Neural progenitor cell (in vitro differentiated cells): ENCODE measurements at regions not wholly inside any gene's neighbourhood (a gene's known extent, or its start where the extent isn't known, plus 50 kb on each side); places are given as distances from the start of the nearest gene placed in this dataset.

Experiments
- DNase-seq: peaks from one replicate; pipeline ENCODE4 v3.0.0-alpha.2; 2016; ENCODE audit warnings: low spot score
- H2AFZ ChIP-seq: fragments of 200-600 bp; sonication (generic); replicated peaks from 2 replicates; pipeline ENCODE4 v1.6.1; 2016; ENCODE audit warnings: antibody characterized with exemption
- H3F3A ChIP-seq: fragments of 200-600 bp; sonication (generic); 2 replicates; pipeline ENCODE4 v1.6.1; 2016; ENCODE audit warnings: antibody characterized with exemption, low read depth
- H3K27ac ChIP-seq: fragments of 200-600 bp; sonication (generic); 2 replicates; pipeline ENCODE4 v1.5.1; 2016; ENCODE audit warnings: mild to moderate bottlenecking
- H3K27me3 ChIP-seq: fragments of 200-600 bp; sonication (generic); 2 replicates; pipeline ENCODE4 v1.6.1; 2016; ENCODE audit warnings: mild to moderate bottlenecking, moderate library complexity
- H3K36me3 ChIP-seq: fragments of 200-600 bp; sonication (generic); 2 replicates; pipeline ENCODE4 v1.5.1; 2016
- H3K4me1 ChIP-seq: fragments of 200-600 bp; sonication (generic); 2 replicates; pipeline ENCODE4 v1.6.1; 2016; ENCODE audit warnings: mixed run types
- H3K4me2 ChIP-seq: fragments of 200-600 bp; sonication (generic); 2 replicates; pipeline ENCODE4 v1.6.1; 2016
- H3K4me3 ChIP-seq: fragments of 200-600 bp; sonication (generic); 2 replicates; pipeline ENCODE4 v1.5.1; 2016
- H3K79me2 ChIP-seq: fragments of 200-600 bp; sonication (generic); 2 replicates; pipeline ENCODE4 v1.6.1; 2016; ENCODE audit warnings: low read depth
- H3K9ac ChIP-seq: fragments of 200-600 bp; sonication (generic); 2 replicates; pipeline ENCODE4 v1.6.1; 2016
- H3K9me3 ChIP-seq: fragments of 200-600 bp; sonication (generic); 2 replicates; pipeline ENCODE4 v1.5.1; 2016; ENCODE audit warnings: low read depth
- H4K20me1 ChIP-seq: fragments of 200-600 bp; sonication (generic); 2 replicates; pipeline ENCODE4 v1.6.1; 2016; ENCODE audit warnings: low read depth
- H3K27ac Mint-ChIP-seq: 3 replicates; pipeline ENCODE4 v1.8.0; 2021; ENCODE audit warnings: mixed read lengths
- H3K27me3 Mint-ChIP-seq: 2 replicates; pipeline ENCODE4 v1.8.0; 2022; ENCODE audit warnings: low read depth, mild to moderate bottlenecking, inconsistent platforms, moderate library complexity, mixed read lengths; ENCODE audit not compliant: insufficient read depth
- H3K36me3 Mint-ChIP-seq: 3 replicates; pipeline ENCODE4 v1.8.0; 2021; ENCODE audit warnings: mixed read lengths
- H3K4me1 Mint-ChIP-seq: 3 replicates; pipeline ENCODE4 v1.8.0; 2021; ENCODE audit warnings: mixed read lengths
- H3K4me3 Mint-ChIP-seq: 3 replicates; pipeline ENCODE4 v1.8.0; 2021; ENCODE audit warnings: mild to moderate bottlenecking, moderate library complexity, mixed read lengths
- H3K9me3 Mint-ChIP-seq: 3 replicates; pipeline ENCODE4 v1.8.0; 2020; ENCODE audit warnings: mixed read lengths
- EZH2 ChIP-seq: fragments of 200-600 bp; sonication (generic); IDR thresholded peaks from 2 replicates; pipeline ENCODE4 v1.6.1; 2017; ENCODE audit warnings: antibody characterized with exemption, mild to moderate bottlenecking, moderate library complexity
- EZH2phosphoT487 ChIP-seq: fragments of 200-600 bp; sonication (generic); IDR thresholded peaks from 2 replicates; pipeline ENCODE4 v1.6.1; 2017; ENCODE audit warnings: antibody characterized with exemption
- TF ChIP-seq, protein P1 (sequence below): fragments of 200-600 bp; sonication (generic); IDR thresholded peaks from 2 replicates; pipeline ENCODE4 v1.5.1; 2017; ENCODE audit warnings: antibody characterized with exemption, mild to moderate bottlenecking

DNA sequence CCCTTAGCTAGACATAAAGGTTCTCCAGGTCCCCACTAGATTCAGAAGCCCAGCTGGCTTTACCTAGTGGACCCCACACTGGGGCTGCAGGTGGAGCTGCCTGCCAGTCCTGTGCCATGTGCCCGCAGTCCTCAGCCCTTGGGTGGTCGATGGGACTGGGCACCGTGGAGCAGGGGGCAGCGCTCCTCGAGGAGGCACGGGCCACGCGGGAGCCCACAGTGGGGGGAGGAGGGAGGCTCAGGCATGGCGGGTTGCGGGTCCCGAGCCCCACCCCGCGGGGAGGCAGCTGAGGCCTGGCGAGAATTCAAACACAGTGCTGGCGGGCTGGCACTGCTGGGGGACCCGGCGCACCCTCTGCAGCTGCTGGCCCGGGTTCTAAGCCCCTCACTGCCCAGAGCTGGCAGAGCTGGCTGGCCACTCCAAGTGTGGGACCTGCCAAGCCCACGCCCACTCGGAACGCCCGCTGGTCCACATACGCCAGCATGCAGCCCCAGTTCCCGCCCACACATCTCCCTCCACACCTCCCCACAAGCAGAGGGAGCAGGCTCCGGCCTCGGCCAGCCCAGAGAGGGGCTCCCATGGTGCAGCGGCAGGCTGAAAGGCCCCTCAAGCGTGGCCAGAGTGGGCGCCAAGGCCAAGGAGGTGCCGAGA is 119.7 kb upstream of the NRXN1 start:
- Mint-ChIP-seq H3K4me3 (no peak overlapping the region), H3K36me3 (no peaks in the 10 kb centered on the region), H3K4me1 (no peaks in the 10 kb centered on the region), H3K9me3 (peaks cover 2% of the 10 kb centered on the region), H3K27ac (no peak overlapping the region), H3K27me3 (no peaks in the 10 kb centered on the region)
- no peak overlapping the region for H3K4me3 ChIP-seq
- TF ChIP-seq EZH2: no peak
- no peak for TF ChIP-seq EZH2phosphoT487
- TF ChIP-seq, protein P1, sequence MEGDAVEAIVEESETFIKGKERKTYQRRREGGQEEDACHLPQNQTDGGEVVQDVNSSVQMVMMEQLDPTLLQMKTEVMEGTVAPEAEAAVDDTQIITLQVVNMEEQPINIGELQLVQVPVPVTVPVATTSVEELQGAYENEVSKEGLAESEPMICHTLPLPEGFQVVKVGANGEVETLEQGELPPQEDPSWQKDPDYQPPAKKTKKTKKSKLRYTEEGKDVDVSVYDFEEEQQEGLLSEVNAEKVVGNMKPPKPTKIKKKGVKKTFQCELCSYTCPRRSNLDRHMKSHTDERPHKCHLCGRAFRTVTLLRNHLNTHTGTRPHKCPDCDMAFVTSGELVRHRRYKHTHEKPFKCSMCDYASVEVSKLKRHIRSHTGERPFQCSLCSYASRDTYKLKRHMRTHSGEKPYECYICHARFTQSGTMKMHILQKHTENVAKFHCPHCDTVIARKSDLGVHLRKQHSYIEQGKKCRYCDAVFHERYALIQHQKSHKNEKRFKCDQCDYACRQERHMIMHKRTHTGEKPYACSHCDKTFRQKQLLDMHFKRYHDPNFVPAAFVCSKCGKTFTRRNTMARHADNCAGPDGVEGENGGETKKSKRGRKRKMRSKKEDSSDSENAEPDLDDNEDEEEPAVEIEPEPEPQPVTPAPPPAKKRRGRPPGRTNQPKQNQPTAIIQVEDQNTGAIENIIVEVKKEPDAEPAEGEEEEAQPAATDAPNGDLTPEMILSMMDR: no peak
- no peaks in the 10 kb centered on the region for H4K20me1 ChIP-seq
- H3K4me1 ChIP-seq: no peaks in the 10 kb centered on the region
- no peaks in the 10 kb centered on the region for H3F3A ChIP-seq
- no peaks in the 10 kb centered on the region for H3K27me3 ChIP-seq
- no peak overlapping the region for H3K9ac ChIP-seq
- no peaks in the 10 kb centered on the region for H3K9me3 ChIP-seq
- H3K36me3 ChIP-seq: no peaks in the 10 kb centered on the region
- no peaks in the 10 kb centered on the region for H3K79me2 ChIP-seq
- no peak overlapping the region for H3K27ac ChIP-seq
- H2AFZ ChIP-seq: no peak overlapping the region
- no peak for DNase-seq
- H3K4me2 ChIP-seq: no peak overlapping the region

DNA sequence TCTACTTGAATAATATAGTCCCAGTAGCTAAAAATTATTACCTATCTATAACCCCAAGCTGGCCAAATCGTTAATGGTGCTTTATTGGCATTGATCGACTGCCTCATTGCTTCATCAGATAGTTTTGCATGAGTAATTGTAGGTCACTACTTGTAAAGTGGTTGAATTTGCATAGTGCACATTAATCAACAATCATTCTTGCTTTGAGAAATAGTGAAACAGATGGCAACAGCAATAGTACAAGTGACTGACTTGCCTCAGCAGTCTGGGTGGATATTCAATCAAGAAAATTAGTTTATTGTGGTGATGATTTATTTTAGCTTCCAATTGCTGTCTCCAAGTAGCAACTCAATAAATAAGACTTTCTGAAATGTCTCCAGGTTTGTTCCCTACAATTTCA is 117.8 kb upstream of the NRXN1 start:
- Histone ChIP-seq H3F3A (no peaks in the 10 kb centered on the region), H3K4me1 (no peaks in the 10 kb centered on the region), H2AFZ (no peak overlapping the region), H3K27me3 (no peaks in the 10 kb centered on the region), H3K36me3 (no peaks in the 10 kb centered on the region), H3K9me3 (no peaks in the 10 kb centered on the region), H3K4me2 (no peak overlapping the region), H3K27ac (no peak overlapping the region), H3K4me3 (no peak overlapping the region), H4K20me1 (no peaks in the 10 kb centered on the region), H3K79me2 (no peaks in the 10 kb centered on the region), H3K9ac (no peak overlapping the region)
- Mint-ChIP-seq H3K4me1 (no peaks in the 10 kb centered on the region), H3K27ac (no peak overlapping the region), H3K9me3 (peaks cover 2% of the 10 kb centered on the region), H3K27me3 (no peaks in the 10 kb centered on the region), H3K36me3 (no peaks in the 10 kb centered on the region), H3K4me3 (no peak overlapping the region)
- DNase-seq: no peak
- TF ChIP-seq, protein P1: no peak

DNA sequence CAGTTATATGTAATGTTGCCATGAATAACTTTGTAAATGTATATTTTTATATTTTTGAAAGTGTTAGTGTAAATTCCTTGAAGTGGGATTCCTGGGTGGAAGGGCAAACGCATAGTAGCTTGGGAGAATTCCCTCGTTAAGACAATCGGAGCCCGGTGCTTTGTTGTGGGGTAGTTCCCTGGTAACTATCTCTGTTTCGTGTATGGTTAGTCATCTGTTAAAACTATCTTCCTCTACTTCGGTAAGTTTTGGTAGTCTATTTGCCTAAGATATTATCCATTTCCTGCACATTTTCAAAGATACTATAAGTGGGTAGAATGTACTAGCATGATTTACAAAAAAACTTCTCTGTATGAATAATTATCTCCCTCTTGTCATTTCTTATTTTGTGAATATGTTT is 113.8 kb upstream of the NRXN1 start:
- Histone ChIP-seq H3K79me2 (no peaks in the 10 kb centered on the region), H3K4me1 (no peaks in the 10 kb centered on the region), H4K20me1 (no peaks in the 10 kb centered on the region), H3K27me3 (no peaks in the 10 kb centered on the region), H3K9me3 (no peaks in the 10 kb centered on the region), H3K4me2 (no peak overlapping the region), H3K27ac (no peak overlapping the region), H3K9ac (no peak overlapping the region), H3K4me3 (no peak overlapping the region), H2AFZ (no peak overlapping the region), H3K36me3 (no peaks in the 10 kb centered on the region), H3F3A (no peaks in the 10 kb centered on the region)
- DNase-seq: no peak
- TF ChIP-seq, protein P1: no peak
- TF ChIP-seq EZH2phosphoT487 (no peak), EZH2 (no peak)
- no peak overlapping the region for H3K4me3 Mint-ChIP-seq
- peaks cover 2% of the 10 kb centered on the region for H3K9me3 Mint-ChIP-seq
- no peaks in the 10 kb centered on the region for H3K4me1 Mint-ChIP-seq
- H3K27me3 Mint-ChIP-seq: no peaks in the 10 kb centered on the region
- no peaks in the 10 kb centered on the region for H3K36me3 Mint-ChIP-seq
- H3K27ac Mint-ChIP-seq: no peak overlapping the region
